Esophagus muscularis mucosa (tissue), 3 donors: ENCODE measurements at regions not wholly inside any gene's neighbourhood (a gene's known extent, or its start where the extent isn't known, plus 50 kb on each side); places are given as distances from the start of the nearest gene placed in this dataset.

ENCODE experiments used
- CTCF ChIP-seq, 3 experiments: fragments of 200-600 bp in 2 of 3; fragments of 450-650 bp in 1 of 3; sonication (generic) in 2 of 3; IDR thresholded peaks; one replicate each; pipeline ENCODE4 v1.5.1; 2017 to 2019; ENCODE audit warnings: antibody characterized with exemption in 3 of 3, mild to moderate bottlenecking in 2 of 3, moderate library complexity in 1 of 3
- POLR2AphosphoS5 ChIP-seq, 2 donors: sonication (generic); formaldehyde crosslinking; IDR thresholded peaks; one replicate each; pipeline ENCODE4 v1.6.1; 2017; ENCODE audit warnings: antibody characterized with exemption in 2 of 2

GRCh38 chr5:53180991-53181390, 71.4 kb upstream of the MOCS2 start:
- no peak for TF ChIP-seq CTCF (IDR thresholded peaks at IDR 0.05)
- no peak for TF ChIP-seq POLR2AphosphoS5 (IDR thresholded peaks at IDR 0.05)
